NCI-H2107 (cell line): ENCODE measurements at regions not wholly inside any gene's neighbourhood (a gene's known extent, or its start where the extent isn't known, plus 50 kb on each side); places are given as distances from the start of the nearest gene placed in this dataset.
A peak's percentile ranks its signal among the peaks of the same experiment; 100 is the strongest.

ENCODE experiments used
- DNase-seq: peaks from one replicate; lab custom pipeline; 2025; lab: John Stamatoyannopoulos, UW

DNA sequence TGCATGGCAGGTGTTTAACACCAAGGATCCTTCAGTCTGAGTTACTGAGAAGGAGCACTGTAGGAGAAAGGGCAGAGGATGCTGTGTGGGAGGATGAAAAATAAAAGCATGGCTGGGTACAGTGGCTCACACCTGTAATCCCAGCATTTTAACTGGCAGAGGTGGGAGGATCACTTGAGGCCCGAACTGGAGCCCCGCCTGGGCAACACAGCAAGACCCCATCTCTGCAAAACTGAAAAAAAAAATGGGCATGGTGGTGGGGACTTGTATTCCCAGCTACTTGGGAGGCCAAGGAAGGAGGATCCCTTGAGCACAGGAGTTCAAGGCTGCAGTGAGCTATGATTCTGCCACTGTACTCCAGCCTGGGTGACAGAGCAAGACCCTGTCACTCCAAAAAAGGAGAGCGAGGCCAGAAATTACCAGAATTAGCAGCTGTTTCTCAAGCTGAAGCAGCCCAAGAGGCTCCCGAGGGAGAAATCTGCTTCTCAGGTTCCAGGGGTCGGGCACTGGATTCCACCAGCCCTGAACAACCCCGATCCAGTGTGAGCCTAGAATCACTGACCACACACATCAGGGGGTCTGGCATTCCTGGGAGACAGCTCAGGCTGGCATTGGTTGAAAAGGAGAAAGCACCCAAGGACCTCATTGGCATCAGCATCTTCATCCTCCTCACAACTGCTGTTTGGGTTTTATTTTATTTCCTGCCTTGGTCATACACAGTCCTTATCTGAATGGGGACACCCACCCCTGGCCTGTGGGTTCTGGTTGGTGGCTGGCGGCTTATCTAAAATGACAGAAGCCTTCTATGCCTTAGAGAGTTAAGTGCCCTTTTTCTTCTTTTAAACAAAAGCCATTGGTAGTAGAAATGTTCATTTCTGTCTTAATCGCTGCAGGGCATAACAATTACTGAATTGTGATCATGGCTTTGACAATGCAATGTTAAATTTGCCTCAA is 66.3 kb upstream of the TRIM2 start:
- no peak for DNase-seq

- no peak for DNase-seq
Observed at GRCh38 chr4:153138736-153139135, 65.5 kb upstream of the TRIM2 start.

GRCh38 chr4:153140294-153140693 is 63.9 kb upstream of the TRIM2 start:
- DNase-seq: no peak

DNA sequence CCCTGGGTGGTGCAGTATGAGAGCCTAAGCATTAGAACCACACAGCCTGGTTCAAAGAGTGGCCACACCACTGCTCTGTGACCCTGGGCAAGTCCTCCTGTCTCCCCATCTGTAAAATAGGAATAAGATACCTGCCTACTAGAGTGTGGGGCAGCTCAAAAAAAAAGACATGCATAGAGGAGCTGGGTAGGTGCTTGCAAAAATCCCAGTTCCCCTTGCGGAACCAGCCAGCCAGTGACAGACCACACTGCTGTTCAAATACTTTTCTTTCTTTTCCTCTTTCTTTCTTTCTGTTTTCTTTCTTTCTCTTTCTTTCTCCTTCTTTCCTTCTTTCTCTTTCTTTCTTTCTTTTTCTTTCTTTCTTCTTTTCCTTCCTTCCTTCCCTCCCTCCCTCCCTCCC is 63.0 kb upstream of the TRIM2 start:
- DNase-seq: no peak

DNA sequence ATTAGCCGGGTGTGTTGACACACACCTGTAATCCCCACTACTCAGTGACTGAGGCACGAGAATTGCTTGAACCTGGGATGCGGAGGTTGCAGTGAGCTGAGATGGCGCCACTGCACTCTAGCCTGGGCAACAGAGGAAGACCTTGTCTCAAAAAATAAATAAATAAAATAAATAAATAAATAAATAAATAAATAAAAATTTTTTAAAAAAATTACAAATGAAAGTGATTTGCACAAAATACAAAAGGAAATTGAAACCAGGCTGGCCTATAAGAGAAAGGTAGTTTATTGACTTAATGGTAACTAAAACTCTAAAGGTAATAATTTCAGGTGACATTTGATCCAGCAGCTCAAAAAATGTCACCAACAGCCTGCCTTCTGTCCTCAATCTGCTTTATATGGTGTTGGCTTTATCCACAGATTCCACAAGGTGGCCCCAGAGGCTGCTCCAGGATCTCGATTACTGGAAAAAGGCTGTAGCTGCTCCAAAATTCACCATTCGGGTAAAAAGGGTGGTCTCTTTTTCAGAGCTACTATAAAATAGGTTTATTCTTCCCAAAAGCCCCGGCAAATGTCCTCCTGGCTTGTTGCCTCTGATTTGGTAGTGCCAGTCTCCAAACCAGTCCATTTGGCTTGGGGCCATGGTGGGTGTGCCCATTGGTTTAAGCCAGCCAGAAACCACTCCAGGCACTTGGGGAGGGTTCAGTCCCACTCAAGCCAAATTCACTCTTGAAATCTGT is 61.4 kb upstream of the TRIM2 start:
- DNase-seq: peak; percentile 33

GRCh38 chr4:153143527-153144348 is 60.5 kb upstream of the TRIM2 start:
- DNase-seq: peak; percentile 24

DNA sequence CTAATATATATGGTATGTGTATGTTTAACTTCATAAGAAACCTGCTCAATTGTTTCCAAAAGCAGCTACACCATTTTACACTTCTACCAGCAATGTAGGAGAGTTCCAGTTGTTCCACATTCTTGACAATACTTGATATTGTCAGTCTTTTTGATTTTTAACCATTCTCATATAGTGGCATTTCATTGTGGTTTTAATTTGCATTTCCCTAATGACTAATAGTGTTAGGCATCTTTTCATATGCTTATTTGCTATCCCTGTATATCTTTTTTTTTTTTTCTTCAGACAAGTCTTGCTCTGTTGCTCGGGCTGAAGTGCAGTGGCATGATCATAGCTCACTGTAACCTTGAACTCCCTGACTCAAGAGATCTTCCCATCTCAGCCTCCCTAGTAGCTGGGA is 58.2 kb upstream of the TRIM2 start:
- DNase-seq: no peak

DNA sequence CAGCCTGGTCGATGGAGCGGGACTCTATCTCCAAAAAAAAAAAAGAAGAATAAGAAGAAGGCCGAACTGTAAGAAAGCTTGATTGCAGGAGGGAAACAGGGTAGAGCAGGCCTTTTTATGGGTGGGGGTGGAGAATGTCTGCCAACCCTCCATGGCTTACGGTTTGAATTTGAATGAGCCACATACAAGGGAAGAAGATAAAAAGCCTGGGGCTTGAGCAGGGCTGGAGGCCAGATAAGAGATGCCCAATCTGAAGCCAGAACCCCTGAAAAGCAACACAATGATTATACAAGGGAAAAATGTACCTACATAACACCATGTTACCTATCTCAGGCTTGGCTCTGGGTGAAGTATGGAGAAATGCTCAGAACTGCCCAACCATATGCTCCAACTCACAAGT is 57.3 kb upstream of the TRIM2 start:
- DNase-seq: no peak

DNA sequence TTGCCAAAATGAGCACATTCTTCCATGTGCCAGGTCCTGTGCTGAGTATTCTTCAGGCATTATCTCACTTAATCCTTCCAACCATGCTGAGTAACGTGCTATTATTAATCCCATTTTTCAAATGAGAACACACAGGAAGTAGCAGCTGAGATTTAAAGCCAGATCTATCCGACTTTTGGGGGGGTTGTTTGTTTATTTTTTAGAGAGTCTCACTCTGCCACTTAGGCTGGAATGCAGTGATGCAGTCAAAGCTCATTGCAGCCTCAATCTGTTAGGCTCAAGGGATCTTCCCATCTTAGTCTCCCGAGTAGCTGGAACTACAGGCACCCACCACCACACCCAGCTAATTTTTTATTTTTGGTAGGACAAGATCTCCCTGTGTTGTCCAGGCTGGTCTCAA is 55.5 kb upstream of the TRIM2 start:
- DNase-seq: no peak

- DNase-seq: peak; percentile 53
Observed at GRCh38 chr4:153151535-153152455, 52.4 kb upstream of the TRIM2 start.

- DNase-seq: peak; percentile 29
Observed at GRCh38 chr4:153152501-153153338, 51.5 kb upstream of the TRIM2 start.

DNA sequence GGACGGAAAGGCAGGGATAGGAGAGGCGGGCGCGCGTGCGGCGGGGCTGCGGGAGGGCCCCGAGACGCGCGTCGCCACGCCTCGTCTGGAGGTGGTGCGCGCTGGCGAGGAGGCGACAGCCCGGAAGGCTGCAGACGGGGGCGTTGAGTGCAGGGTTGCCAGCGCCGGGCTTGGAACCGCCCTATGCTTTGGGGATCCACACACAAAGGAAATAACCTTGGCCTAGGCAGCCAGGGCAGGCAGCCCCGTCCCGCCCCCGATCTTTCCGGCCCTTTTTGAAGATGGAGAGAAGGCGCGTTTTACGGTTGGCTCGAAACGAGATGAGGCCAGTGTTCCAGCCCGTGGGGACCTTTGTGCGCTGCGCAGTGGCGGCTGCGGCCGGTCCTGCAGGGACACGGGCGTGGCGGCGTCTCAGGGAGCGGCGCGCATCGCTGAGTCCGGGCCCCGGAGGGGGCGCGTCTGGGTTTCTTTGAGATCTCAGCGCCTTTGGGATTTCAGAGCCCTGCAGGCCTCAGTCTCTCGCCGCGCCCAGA is 50.8 kb upstream of the TRIM2 start:
- no peak for DNase-seq

- DNase-seq: peak; percentile 26
Observed at GRCh38 chr4:153154007-153154975, 50.0 kb upstream of the TRIM2 start.
